Peyer's patch (tissue), 4 donors: ENCODE measurements at regions not wholly inside any gene's neighbourhood (a gene's known extent, or its start where the extent isn't known, plus 50 kb on each side); places are given as distances from the start of the nearest gene placed in this dataset.

ENCODE experiments used
- POLR2A ChIP-seq, 2 donors: fragments of 450-650 bp; IDR thresholded peaks; one replicate each; pipeline ENCODE4 v1.5.1; 2017; ENCODE audit warnings: antibody characterized with exemption in 2 of 2, mild to moderate bottlenecking in 2 of 2, moderate library complexity in 2 of 2
- TF ChIP-seq, protein P1 (sequence below), 6 experiments: fragments of 450-650 bp in 4 of 6; fragments of 200-600 bp in 2 of 6; sonication (generic) in 1 of 6; IDR thresholded peaks; one replicate each; pipeline ENCODE4 v1.5.1; 2017 to 2019; ENCODE audit warnings: antibody characterized with exemption in 6 of 6, mild to moderate bottlenecking in 3 of 6, moderate library complexity in 1 of 6

DNA sequence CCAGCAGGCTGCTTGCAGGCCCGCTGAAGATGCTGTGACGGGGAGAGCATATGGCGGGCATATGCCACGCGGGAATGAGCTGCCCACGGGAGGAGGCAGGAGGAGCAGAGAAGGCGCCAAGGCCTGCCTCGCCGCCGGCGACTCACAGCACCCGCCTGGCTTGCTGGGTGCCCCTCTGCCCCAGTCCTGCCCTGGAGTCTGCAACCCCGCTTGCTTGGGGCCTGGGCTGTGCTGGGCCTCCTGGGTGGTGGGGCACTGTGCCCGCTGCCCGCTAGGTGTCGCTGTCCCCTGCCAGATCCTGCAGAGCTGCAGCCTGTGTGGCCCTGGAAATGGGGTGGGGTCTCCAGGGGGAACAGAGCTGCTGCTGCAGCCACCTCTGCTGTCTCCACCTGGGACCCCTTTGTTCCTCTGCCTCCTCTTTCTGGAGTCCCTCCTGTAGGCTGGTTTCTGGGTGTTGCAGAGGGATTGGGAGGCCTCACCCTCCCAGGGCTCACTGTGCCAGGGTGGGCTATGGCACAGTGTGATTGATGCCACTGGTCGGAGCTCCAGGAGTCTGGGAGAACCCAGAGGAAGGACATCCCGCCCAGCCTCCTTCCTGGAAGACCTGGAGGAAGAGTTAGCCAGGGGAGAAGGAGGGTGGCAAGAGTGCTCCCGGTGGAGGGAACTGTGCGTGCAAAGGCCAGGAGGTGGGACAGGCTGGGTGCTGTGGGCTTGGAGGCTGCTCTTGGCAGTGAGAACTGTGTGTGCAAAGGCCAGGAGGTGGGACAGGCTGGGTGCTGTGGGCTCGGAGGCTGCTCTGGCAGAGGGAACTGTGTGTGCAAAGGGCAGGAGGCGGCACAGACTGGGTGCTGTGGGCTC is 141.0 kb upstream of the CIBAR2 start:
- TF ChIP-seq POLR2A (IDR thresholded peaks at IDR 0.05) = no peak
- TF ChIP-seq, protein P1, sequence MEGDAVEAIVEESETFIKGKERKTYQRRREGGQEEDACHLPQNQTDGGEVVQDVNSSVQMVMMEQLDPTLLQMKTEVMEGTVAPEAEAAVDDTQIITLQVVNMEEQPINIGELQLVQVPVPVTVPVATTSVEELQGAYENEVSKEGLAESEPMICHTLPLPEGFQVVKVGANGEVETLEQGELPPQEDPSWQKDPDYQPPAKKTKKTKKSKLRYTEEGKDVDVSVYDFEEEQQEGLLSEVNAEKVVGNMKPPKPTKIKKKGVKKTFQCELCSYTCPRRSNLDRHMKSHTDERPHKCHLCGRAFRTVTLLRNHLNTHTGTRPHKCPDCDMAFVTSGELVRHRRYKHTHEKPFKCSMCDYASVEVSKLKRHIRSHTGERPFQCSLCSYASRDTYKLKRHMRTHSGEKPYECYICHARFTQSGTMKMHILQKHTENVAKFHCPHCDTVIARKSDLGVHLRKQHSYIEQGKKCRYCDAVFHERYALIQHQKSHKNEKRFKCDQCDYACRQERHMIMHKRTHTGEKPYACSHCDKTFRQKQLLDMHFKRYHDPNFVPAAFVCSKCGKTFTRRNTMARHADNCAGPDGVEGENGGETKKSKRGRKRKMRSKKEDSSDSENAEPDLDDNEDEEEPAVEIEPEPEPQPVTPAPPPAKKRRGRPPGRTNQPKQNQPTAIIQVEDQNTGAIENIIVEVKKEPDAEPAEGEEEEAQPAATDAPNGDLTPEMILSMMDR (IDR thresholded peaks at IDR 0.05) = peak; percentile 65 to 92 (median 78)
